ENCODE measurements at regions not wholly inside any gene's neighbourhood (a gene's known extent, or its start where the extent isn't known, plus 50 kb on each side); places are given as distances from the start of the nearest gene placed in this dataset.

- TF ChIP-seq, protein P1, sequence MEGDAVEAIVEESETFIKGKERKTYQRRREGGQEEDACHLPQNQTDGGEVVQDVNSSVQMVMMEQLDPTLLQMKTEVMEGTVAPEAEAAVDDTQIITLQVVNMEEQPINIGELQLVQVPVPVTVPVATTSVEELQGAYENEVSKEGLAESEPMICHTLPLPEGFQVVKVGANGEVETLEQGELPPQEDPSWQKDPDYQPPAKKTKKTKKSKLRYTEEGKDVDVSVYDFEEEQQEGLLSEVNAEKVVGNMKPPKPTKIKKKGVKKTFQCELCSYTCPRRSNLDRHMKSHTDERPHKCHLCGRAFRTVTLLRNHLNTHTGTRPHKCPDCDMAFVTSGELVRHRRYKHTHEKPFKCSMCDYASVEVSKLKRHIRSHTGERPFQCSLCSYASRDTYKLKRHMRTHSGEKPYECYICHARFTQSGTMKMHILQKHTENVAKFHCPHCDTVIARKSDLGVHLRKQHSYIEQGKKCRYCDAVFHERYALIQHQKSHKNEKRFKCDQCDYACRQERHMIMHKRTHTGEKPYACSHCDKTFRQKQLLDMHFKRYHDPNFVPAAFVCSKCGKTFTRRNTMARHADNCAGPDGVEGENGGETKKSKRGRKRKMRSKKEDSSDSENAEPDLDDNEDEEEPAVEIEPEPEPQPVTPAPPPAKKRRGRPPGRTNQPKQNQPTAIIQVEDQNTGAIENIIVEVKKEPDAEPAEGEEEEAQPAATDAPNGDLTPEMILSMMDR (IDR thresholded peaks at IDR 0.05; ENCODE audit: insufficient read depth, low read length, poor library complexity, severe bottlenecking): no peak
- H3K4me3 ChIP-seq (replicated peaks; ENCODE audit: low read depth, low read length): no peak overlapping the region
These were observed 514.1 kb downstream of the TENT5A start for GRCh38 chr6:81238390-81238789.

DNA sequence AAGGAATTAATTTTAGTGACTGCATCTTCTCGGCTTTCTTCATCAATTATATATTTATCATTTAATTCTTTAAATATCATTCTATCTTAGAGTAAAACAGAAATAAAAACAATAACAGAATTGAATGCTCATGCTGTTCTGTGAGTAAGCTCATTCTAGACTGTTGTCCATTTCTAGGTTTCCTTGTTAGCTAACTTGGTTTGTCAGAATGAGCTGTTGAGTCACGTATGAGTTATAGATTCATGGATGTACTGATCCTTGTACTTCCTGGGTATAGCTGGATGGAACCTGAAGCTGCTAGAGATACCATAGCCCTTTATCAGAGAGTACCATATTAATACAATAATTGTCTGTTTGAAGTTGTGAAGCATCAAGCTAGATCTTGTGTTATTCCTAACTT, 515.3 kb downstream of the TENT5A start:
- DNase-seq (ENCODE audit: extremely low read depth, insufficient read length): no peak
- Histone ChIP-seq H3K36me3 (ENCODE audit: control insufficient read depth, insufficient read depth, low read length) (no peaks in the 10 kb centered on the region), H3K4me3 (replicated peaks; ENCODE audit: low read depth, low read length) (no peak overlapping the region), H3K27me3 (replicated peaks; ENCODE audit: control insufficient read depth, insufficient read depth, low read length) (no peaks in the 10 kb centered on the region)
- TF ChIP-seq, protein P1 (IDR thresholded peaks at IDR 0.05; ENCODE audit: insufficient read depth, low read length, poor library complexity, severe bottlenecking): no peak

More at GRCh38 chr6:81238390-81238789, 514.1 kb downstream of the TENT5A start:
- no peak for DNase-seq (ENCODE audit: extremely low read depth, insufficient read length)
- H3K36me3 ChIP-seq (ENCODE audit: control insufficient read depth, insufficient read depth, low read length): no peaks in the 10 kb centered on the region
- H3K27me3 ChIP-seq (replicated peaks; ENCODE audit: control insufficient read depth, insufficient read depth, low read length): no peaks in the 10 kb centered on the region

DNA sequence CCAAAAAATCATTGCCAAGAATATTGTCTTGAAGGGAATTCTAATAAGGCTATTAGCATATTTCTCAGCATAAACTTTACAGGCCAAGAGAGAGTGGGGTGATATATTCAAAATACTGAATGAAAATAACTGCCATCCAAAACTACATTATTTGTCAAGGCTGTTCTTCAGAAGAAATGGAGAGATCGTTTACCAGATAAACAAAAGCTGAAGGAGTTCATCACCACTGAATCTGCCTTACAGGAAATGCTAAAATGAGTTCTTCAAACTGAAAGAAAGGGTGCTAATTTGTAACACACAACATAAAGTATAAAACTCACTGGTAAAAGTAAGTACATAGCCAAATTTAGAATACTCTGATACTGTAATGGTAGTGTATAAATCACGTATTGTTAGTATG, 517.0 kb downstream of the TENT5A start:
- Histone ChIP-seq H3K36me3 (ENCODE audit: control insufficient read depth, insufficient read depth, low read length) (no peaks in the 10 kb centered on the region), H3K27me3 (replicated peaks; ENCODE audit: control insufficient read depth, insufficient read depth, low read length) (no peaks in the 10 kb centered on the region), H3K4me3 (replicated peaks; ENCODE audit: low read depth, low read length) (no peak overlapping the region)
- TF ChIP-seq, protein P1 (IDR thresholded peaks at IDR 0.05; ENCODE audit: insufficient read depth, low read length, poor library complexity, severe bottlenecking): no peak
- DNase-seq (ENCODE audit: extremely low read depth, insufficient read length): no peak

- DNase-seq (ENCODE audit: extremely low read depth, insufficient read length): no peak
- Histone ChIP-seq H3K36me3 (ENCODE audit: control insufficient read depth, insufficient read depth, low read length) (no peaks in the 10 kb centered on the region), H3K4me3 (replicated peaks; ENCODE audit: low read depth, low read length) (no peak overlapping the region), H3K27me3 (replicated peaks; ENCODE audit: control insufficient read depth, insufficient read depth, low read length) (no peaks in the 10 kb centered on the region)
- TF ChIP-seq, protein P1 (IDR thresholded peaks at IDR 0.05; ENCODE audit: insufficient read depth, low read length, poor library complexity, severe bottlenecking): no peak
These were observed 518.5 kb downstream of the TENT5A start for GRCh38 chr6:81233990-81234389.

- no peak for DNase-seq (ENCODE audit: extremely low read depth, insufficient read length)
- Histone ChIP-seq H3K27me3 (replicated peaks; ENCODE audit: control insufficient read depth, insufficient read depth, low read length) (no peaks in the 10 kb centered on the region), H3K36me3 (ENCODE audit: control insufficient read depth, insufficient read depth, low read length) (no peaks in the 10 kb centered on the region), H3K4me3 (replicated peaks; ENCODE audit: low read depth, low read length) (no peak overlapping the region)
- TF ChIP-seq, protein P1 (IDR thresholded peaks at IDR 0.05; ENCODE audit: insufficient read depth, low read length, poor library complexity, severe bottlenecking): no peak
These were observed 523.4 kb downstream of the TENT5A start for GRCh38 chr6:81228912-81229555.

- Histone ChIP-seq H3K27me3 (replicated peaks; ENCODE audit: control insufficient read depth, insufficient read depth, low read length) (no peaks in the 10 kb centered on the region), H3K4me3 (replicated peaks; ENCODE audit: low read depth, low read length) (no peak overlapping the region), H3K36me3 (ENCODE audit: control insufficient read depth, insufficient read depth, low read length) (no peaks in the 10 kb centered on the region)
- no peak for DNase-seq (ENCODE audit: extremely low read depth, insufficient read length)
- TF ChIP-seq, protein P1 (IDR thresholded peaks at IDR 0.05; ENCODE audit: insufficient read depth, low read length, poor library complexity, severe bottlenecking): no peak
These were observed 525.5 kb downstream of the TENT5A start for GRCh38 chr6:81226957-81227356.
